CD4-positive, alpha-beta memory T cell (primary cell): ENCODE measurements at regions not wholly inside any gene's neighbourhood (a gene's known extent, or its start where the extent isn't known, plus 50 kb on each side); places are given as distances from the start of the nearest gene placed in this dataset.

Experiments used
- CTCF ChIA-PET: fragments of 350-600 bp; sonication (Branson Sonifier 250); formaldehyde crosslinking; loops from one replicate; lab custom pipeline; 2021; ENCODE audit warnings: inconsistent platforms; ENCODE audit not compliant: partially characterized antibody; lab: Charles Lee
- POLR2A ChIA-PET: fragments of 350-600 bp; sonication (Branson Sonifier 250); formaldehyde crosslinking; loops from one replicate; lab custom pipeline; 2021; ENCODE audit not compliant: partially characterized antibody; lab: Charles Lee
- DNase-seq, 5 donors: peaks; one replicate each; pipeline versions ENCODE4 v3.0.0 to v3.0.0-alpha.2; 2020 to 2022; ENCODE audit warnings: mixed read lengths in 1 of 5
- H3K27ac ChIP-seq: one replicate; pipeline ENCODE4 v1.7.0; 2013; ENCODE audit warnings: low read depth, low read length
- H3K27me3 ChIP-seq: 2 replicates; pipeline ENCODE4 v1.7.0; 2013; ENCODE audit warnings: mild to moderate bottlenecking, low read length, moderate library complexity; ENCODE audit not compliant: insufficient read depth
- H3K36me3 ChIP-seq: 2 replicates; pipeline ENCODE4 v1.7.0; 2013; ENCODE audit warnings: mild to moderate bottlenecking, low read length, moderate library complexity; ENCODE audit not compliant: insufficient read depth
- H3K4me1 ChIP-seq: 2 replicates; pipeline ENCODE4 v1.7.0; 2013; ENCODE audit warnings: mild to moderate bottlenecking, low read length, moderate library complexity; ENCODE audit not compliant: insufficient read depth
- H3K4me3 ChIP-seq, 2 donors: one replicate each; pipeline ENCODE4 v1.7.0; 2013; ENCODE audit warnings: low read length in 2 of 2, mild to moderate bottlenecking in 1 of 2
- H3K9me3 ChIP-seq, 2 donors: one replicate each; pipeline ENCODE4 v1.7.0; 2013; ENCODE audit warnings: low read length in 2 of 2, control low read depth in 1 of 2; ENCODE audit not compliant: control insufficient read depth in 1 of 2
- H3K27ac Mint-ChIP-seq, 7 donors: one replicate each; pipeline ENCODE4 v1.8.0; 2020 to 2021; ENCODE audit warnings: mixed read lengths in 7 of 7, mild to moderate bottlenecking in 6 of 7, inconsistent platforms in 3 of 7, moderate library complexity in 3 of 7
- H3K27me3 Mint-ChIP-seq, 2 donors: one replicate each; pipeline ENCODE4 v1.8.0; 2020 to 2021; ENCODE audit warnings: mixed read lengths in 2 of 2
- H3K36me3 Mint-ChIP-seq, 2 donors: one replicate each; pipeline ENCODE4 v1.8.0; 2020 to 2021; ENCODE audit warnings: mixed read lengths in 2 of 2, inconsistent platforms in 1 of 2, mild to moderate bottlenecking in 1 of 2
- H3K4me1 Mint-ChIP-seq, 4 donors: one replicate each; pipeline ENCODE4 v1.8.0; 2020 to 2021; ENCODE audit warnings: mixed read lengths in 4 of 4, mild to moderate bottlenecking in 1 of 4
- H3K4me3 Mint-ChIP-seq, 8 donors: one replicate each; pipeline ENCODE4 v1.8.0; 2020 to 2021; ENCODE audit warnings: mixed read lengths in 8 of 8, mild to moderate bottlenecking in 7 of 8, moderate library complexity in 6 of 8, inconsistent platforms in 3 of 8
- H3K9me3 Mint-ChIP-seq, 8 donors: one replicate each; pipeline ENCODE4 v1.8.0; 2020 to 2021; ENCODE audit warnings: mixed read lengths in 8 of 8, mild to moderate bottlenecking in 5 of 8, inconsistent platforms in 3 of 8, moderate library complexity in 1 of 8
- intact Hi-C: fragments of 100-400 bp; cut with micrococcal nuclease; formaldehyde crosslinking; loops from one replicate; pipeline ENCODE4 v1.15.1; 2023

GRCh38 chr7:35501681-35502080 lies 193.3 kb downstream of the HERPUD2 start:
- no peaks in the 10 kb centered on the region for H3K36me3 Mint-ChIP-seq
- CTCF ChIA-PET = interaction anchor here (1.2 kb wide), 1 partner anchor 13 kb away, joined by 3 read pairs; no protein-coding TSS in a partner anchor
- no peaks in the 10 kb centered on the region for H3K4me1 ChIP-seq
- no peak overlapping the region for H3K4me3 Mint-ChIP-seq
- H3K9me3 Mint-ChIP-seq = no peaks in the 10 kb centered on the region
- no peak for DNase-seq
- intact Hi-C loops = no loop called here
- H3K27me3 Mint-ChIP-seq = peaks cover 9% of the 10 kb centered on the region in 2 donors
- H3K36me3 ChIP-seq = no peaks in the 10 kb centered on the region
- H3K27me3 ChIP-seq = no peaks in the 10 kb centered on the region
- no peaks in the 10 kb centered on the region for H3K4me1 Mint-ChIP-seq
- H3K27ac ChIP-seq = no peak overlapping the region
- H3K27ac Mint-ChIP-seq = no peak overlapping the region
- no peak overlapping the region for H3K4me3 ChIP-seq
- no peaks in the 10 kb centered on the region for H3K9me3 ChIP-seq
- POLR2A ChIA-PET = interaction anchor here (0.6 kb wide), 1 partner anchor 77 kb away, joined by 3 read pairs; no protein-coding TSS in a partner anchor

GRCh38 chr7:35499226-35499625 lies 195.7 kb downstream of the HERPUD2 start:
- CTCF ChIA-PET = interaction anchor here (1.1 kb wide), 1 partner anchor 408 kb away, joined by 3 read pairs; no protein-coding TSS in a partner anchor
- intact Hi-C loops = no loop called here
- Histone ChIP-seq H3K36me3 (no peaks in the 10 kb centered on the region), H3K9me3 (no peaks in the 10 kb centered on the region), H3K27me3 (no peaks in the 10 kb centered on the region), H3K27ac (no peak overlapping the region), H3K4me3 (no peak overlapping the region), H3K4me1 (no peaks in the 10 kb centered on the region)
- Mint-ChIP-seq H3K4me3 (no peak overlapping the region), H3K36me3 (no peaks in the 10 kb centered on the region), H3K27me3 (peaks cover 9% of the 10 kb centered on the region in 2 donors), H3K27ac (no peak overlapping the region), H3K4me1 (no peaks in the 10 kb centered on the region), H3K9me3 (no peaks in the 10 kb centered on the region)
- POLR2A ChIA-PET = no interaction called here
- no peak for DNase-seq

- Histone ChIP-seq H3K4me3 (no peak overlapping the region), H3K4me1 (no peaks in the 10 kb centered on the region), H3K9me3 (no peaks in the 10 kb centered on the region), H3K36me3 (no peaks in the 10 kb centered on the region), H3K27me3 (no peaks in the 10 kb centered on the region), H3K27ac (no peak overlapping the region)
- DNase-seq = no peak
- H3K36me3 Mint-ChIP-seq = no peaks in the 10 kb centered on the region
- POLR2A ChIA-PET = no interaction called here
- H3K4me3 Mint-ChIP-seq = no peak overlapping the region
- no peaks in the 10 kb centered on the region for H3K4me1 Mint-ChIP-seq
- H3K27me3 Mint-ChIP-seq = peaks cover 4 to 11% of the 10 kb centered on the region in 2 donors
- intact Hi-C loops = no loop called here
- no peak overlapping the region for H3K27ac Mint-ChIP-seq
- CTCF ChIA-PET = no interaction called here
- H3K9me3 Mint-ChIP-seq = no peaks in the 10 kb centered on the region
Observed at GRCh38 chr7:35498416-35498815, 196.5 kb downstream of the HERPUD2 start.

GRCh38 chr7:35495844-35496243 lies 199.1 kb downstream of the HERPUD2 start:
- CTCF ChIA-PET = no interaction called here
- Histone ChIP-seq H3K4me3 (no peak overlapping the region), H3K9me3 (no peaks in the 10 kb centered on the region), H3K27me3 (no peaks in the 10 kb centered on the region), H3K4me1 (no peaks in the 10 kb centered on the region), H3K36me3 (no peaks in the 10 kb centered on the region), H3K27ac (no peak overlapping the region)
- no peaks in the 10 kb centered on the region for H3K9me3 Mint-ChIP-seq
- no peaks in the 10 kb centered on the region for H3K36me3 Mint-ChIP-seq
- peaks cover 6 to 11% of the 10 kb centered on the region in 2 donors for H3K27me3 Mint-ChIP-seq
- H3K27ac Mint-ChIP-seq = no peak overlapping the region
- no peak overlapping the region for H3K4me3 Mint-ChIP-seq
- H3K4me1 Mint-ChIP-seq = no peaks in the 10 kb centered on the region
- DNase-seq = no peak
- intact Hi-C loops = no loop called here
- POLR2A ChIA-PET = no interaction called here

- no peak overlapping the region for H3K4me3 ChIP-seq
- Mint-ChIP-seq H3K9me3 (no peaks in the 10 kb centered on the region), H3K4me1 (no peaks in the 10 kb centered on the region), H3K4me3 (no peak overlapping the region), H3K27ac (no peak overlapping the region), H3K36me3 (no peaks in the 10 kb centered on the region), H3K27me3 (peaks cover 8% of the 10 kb centered on the region in 2 donors)
- POLR2A ChIA-PET = no interaction called here
- H3K27me3 ChIP-seq = no peaks in the 10 kb centered on the region
- CTCF ChIA-PET = no interaction called here
- H3K27ac ChIP-seq = no peak overlapping the region
- DNase-seq = no peak
- H3K36me3 ChIP-seq = no peaks in the 10 kb centered on the region
- no peaks in the 10 kb centered on the region for H3K4me1 ChIP-seq
- H3K9me3 ChIP-seq = no peaks in the 10 kb centered on the region
- intact Hi-C loops = no loop called here
Observed at GRCh38 chr7:35495377-35495776, 199.6 kb downstream of the HERPUD2 start.

GRCh38 chr7:35494407-35494806 lies 200.5 kb downstream of the HERPUD2 start:
- intact Hi-C loops = no loop called here
- no peaks in the 10 kb centered on the region for H3K27me3 ChIP-seq
- H3K9me3 Mint-ChIP-seq = no peaks in the 10 kb centered on the region
- H3K4me3 ChIP-seq = no peak overlapping the region
- no peaks in the 10 kb centered on the region for H3K4me1 ChIP-seq
- DNase-seq = no peak
- no peaks in the 10 kb centered on the region for H3K4me1 Mint-ChIP-seq
- peaks cover 6 to 7% of the 10 kb centered on the region in 2 donors for H3K27me3 Mint-ChIP-seq
- CTCF ChIA-PET = no interaction called here
- no peaks in the 10 kb centered on the region for H3K36me3 ChIP-seq
- no peaks in the 10 kb centered on the region for H3K36me3 Mint-ChIP-seq
- POLR2A ChIA-PET = no interaction called here
- H3K27ac ChIP-seq = no peak overlapping the region
- H3K4me3 Mint-ChIP-seq = no peak overlapping the region
- no peak overlapping the region for H3K27ac Mint-ChIP-seq
- H3K9me3 ChIP-seq = no peaks in the 10 kb centered on the region

- Histone ChIP-seq H3K9me3 (no peaks in the 10 kb centered on the region), H3K4me1 (no peaks in the 10 kb centered on the region), H3K27me3 (no peaks in the 10 kb centered on the region), H3K36me3 (no peaks in the 10 kb centered on the region), H3K27ac (no peak overlapping the region), H3K4me3 (no peak overlapping the region)
- no peaks in the 10 kb centered on the region for H3K4me1 Mint-ChIP-seq
- no peaks in the 10 kb centered on the region for H3K9me3 Mint-ChIP-seq
- H3K27me3 Mint-ChIP-seq = peaks cover 5% of the 10 kb centered on the region in 2 donors
- ChIA-PET CTCF (no interaction called here), POLR2A (no interaction called here)
- intact Hi-C loops = no loop called here
- no peak overlapping the region for H3K27ac Mint-ChIP-seq
- DNase-seq = no peak
- H3K4me3 Mint-ChIP-seq = no peak overlapping the region
- no peaks in the 10 kb centered on the region for H3K36me3 Mint-ChIP-seq
Observed at GRCh38 chr7:35492451-35493175, 202.3 kb downstream of the HERPUD2 start.
